GM19397 (cell line): ENCODE measurements at regions not wholly inside any gene's neighbourhood (a gene's known extent, or its start where the extent isn't known, plus 50 kb on each side); places are given as distances from the start of the nearest gene placed in this dataset.
"Not testable (repeated sequence)": the region's sequence is repeated elsewhere in the genome, so short reads cannot be mapped to it uniquely, and the experiment has no call there.

Experiments used
- ATAC-seq: cut with Tn5 transposase; IDR thresholded peaks from one replicate; pipeline ENCODE4 v1.9.1; 2021; ENCODE audit warnings: mild to moderate bottlenecking, moderate library complexity; ENCODE audit not compliant: unreplicated experiment

DNA sequence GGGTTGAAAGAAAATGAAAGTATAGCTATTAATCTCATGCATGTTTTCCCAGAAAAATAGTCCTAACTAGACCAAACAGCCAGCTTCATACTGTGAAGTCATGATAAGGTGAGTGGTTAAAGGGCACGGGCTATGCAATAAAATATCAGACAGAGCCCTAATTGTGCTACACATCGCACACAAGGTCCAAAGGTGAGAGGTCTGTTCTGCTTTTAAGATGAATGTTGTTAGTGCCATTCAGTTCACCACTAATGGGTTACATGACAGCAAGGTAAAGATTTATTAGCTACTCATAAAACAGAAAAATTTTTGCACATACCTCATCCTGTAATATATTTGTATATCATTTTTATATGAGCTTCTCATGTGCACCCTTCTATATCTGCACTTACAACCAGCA lies 105.0 kb upstream of the STK17B start:
- no peak for ATAC-seq

DNA sequence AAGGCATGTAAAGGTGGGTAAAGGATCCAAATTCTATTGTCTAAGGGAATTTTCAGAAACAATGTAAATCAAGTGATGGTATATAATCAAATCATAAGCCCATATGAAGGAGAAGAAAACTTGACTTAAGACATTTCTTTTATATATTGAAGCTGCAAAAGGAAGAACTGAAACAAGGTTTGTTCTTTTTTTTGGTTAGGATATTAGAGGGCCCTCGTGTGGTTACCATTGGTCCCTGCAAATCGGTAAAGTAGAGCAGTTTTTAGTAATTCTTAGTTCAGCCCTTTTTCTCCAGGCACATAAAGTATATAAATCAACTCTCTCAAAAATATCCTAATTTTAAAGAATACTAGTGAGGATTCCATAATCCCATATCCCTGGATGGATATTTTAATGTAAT lies 105.6 kb upstream of the STK17B start:
- no peak for ATAC-seq

DNA sequence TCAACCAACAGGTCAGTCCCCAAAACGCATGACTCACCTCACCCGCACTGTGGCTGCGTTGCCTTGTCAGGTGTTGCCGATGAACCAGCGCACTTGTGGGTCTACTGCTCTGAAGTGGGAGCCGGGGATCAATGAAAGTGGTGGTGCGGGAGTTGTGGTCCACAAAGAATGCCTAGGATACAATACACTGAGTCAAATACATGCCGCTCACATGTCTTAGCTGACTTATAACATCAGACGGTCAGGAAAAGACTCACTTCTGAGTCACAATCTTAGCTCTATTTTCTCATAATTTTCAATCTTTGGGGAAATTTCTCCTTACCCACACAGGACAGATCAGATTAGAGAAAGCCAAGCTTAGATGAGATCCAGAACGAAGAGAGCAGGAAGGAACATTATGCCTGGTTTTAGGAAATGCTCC lies 107.1 kb upstream of the STK17B start:
- no peak for ATAC-seq

DNA sequence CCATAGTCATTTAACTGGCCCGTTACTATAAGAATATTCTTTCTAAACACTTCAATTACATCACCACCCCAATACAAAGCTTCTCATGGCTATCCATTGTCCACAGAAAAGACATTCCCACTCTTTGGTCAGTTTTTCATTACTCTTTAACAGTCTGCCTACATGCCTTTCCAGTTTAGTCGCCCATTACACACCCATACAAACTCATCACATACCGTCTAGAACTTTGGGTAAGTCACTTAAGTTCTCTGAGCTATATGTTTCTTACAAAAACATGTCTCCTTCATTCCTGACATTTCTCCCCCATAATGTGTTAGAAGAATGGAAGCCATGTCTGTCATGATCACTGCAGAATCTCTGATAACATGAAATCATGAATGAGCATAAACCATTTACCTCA lies 108.2 kb upstream of the STK17B start:
- no peak for ATAC-seq

DNA sequence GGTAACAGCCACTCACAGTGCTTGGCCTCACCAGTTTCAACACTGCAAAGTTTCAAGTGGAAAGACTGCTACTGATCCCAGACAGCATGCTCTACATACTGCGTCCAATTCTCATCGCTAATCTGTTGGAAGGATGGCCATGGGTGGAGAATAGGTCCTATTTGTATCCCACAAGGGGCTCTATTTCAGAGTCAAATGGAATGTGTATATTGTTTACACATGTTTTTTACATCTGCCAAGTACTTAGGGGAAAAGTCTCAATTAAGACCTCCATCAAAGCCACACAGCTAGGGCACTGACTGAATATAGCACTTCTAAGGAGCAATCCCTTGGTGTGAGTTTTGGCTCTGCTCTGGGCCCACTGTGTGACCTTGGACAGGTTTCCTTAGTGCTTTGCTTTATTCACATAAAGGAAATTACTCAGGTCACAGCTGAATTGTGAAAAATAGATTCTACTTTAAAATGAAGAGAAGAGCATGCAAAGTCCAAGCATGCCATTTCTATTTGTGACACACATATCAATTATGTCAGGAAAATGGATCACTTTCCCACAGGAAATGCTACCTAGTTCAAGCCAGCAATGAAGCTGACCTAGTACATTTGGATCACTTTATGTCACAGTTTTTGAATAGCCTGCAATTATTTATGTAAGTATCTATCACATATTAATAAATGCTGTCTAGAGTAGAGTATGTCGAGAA lies 112.9 kb upstream of the STK17B start:
- ATAC-seq, result no peak

DNA sequence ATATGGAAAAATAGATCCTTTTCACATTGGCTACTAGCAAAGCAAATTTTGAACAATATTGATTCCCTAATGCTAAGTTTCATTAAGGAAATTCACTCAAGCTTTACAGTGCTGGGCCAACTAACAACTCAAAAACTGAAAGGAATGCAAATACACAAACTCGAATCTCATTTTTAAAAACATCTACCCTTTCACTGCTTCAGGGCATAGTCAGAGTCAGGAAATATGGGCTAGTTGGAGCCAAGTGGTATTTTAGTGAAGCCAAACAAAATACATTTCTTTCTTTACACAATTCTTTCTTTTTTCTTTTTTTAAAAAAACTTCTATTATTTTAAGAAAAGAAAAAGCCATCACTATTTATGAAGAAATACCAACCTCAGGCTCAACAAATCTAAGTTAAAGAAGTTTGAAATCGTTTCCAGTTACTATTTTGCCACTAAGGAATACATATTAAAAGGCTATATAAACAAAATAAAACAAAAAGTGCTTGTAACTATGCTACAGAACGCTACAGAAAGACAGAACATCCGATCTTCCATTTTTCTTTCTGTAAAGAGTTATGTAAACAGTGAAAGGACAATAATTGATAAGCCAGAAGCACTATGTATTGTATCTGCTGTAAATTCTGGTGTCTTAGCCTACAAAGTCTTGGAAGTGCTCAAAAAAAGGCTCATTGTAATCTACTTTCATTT lies 113.6 kb upstream of the STK17B start:
- no peak for ATAC-seq

DNA sequence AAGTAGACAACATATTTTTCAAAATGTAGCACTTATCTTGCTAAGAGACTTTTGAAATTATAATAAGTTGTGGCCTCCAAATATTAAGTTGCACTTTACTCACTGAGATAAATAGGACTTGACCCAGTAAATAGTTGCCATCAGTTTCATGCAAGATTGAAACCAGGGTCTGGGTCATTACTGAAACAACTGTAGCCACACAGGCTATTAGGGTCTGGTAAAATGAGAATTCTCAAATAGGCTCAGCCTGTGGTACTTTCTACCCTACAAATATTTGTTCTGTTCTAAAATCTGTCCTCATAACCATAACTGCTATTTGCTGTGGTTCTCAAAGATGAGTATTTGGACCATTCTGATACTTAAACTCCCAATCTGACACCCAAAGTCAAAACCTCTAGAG lies 115.4 kb upstream of the STK17B start:
- ATAC-seq, result no peak

DNA sequence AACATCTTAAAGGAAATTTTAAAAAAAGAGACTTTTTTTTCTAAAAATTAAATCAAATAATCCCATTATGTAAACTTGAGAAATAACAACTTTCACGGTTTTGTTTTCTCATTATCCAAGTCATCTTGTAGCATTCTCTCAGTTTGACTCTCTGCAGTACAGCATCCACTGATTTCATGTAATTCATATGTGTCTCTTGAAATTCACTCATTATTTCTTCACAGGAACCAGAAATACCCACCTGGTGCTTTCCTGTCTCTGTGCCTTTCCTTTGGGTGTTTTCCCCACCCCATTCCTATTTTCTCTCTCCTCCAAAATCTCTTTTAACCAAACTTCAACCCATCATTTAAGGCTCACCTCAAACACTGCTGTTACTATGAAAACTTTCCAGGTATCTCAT lies 116.1 kb upstream of the STK17B start:
- no peak for ATAC-seq

DNA sequence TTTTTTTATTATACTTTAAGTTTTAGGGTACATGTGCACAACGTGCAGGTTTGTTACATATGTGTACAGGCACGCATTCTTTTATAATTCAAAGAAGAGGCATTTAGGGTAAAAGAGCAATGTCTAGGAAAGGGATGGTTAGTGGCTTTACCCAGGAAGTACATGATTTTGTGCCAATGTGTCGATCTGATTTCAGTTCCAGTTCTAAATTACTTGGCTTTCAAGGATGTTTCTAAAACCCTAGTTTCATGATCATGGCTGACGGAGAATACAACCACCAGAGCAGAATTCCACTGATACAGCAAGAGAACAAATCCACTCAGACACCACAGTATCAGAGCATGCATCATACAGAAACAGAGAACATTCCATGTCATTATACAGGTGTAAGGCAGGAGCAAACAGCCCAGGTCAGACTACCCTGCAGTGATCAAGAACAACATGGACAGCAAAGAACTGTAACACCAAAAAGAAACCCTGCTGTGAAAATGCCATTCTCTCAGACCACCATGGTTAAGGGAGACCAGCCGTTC lies 116.7 kb upstream of the STK17B start:
- no peak for ATAC-seq

DNA sequence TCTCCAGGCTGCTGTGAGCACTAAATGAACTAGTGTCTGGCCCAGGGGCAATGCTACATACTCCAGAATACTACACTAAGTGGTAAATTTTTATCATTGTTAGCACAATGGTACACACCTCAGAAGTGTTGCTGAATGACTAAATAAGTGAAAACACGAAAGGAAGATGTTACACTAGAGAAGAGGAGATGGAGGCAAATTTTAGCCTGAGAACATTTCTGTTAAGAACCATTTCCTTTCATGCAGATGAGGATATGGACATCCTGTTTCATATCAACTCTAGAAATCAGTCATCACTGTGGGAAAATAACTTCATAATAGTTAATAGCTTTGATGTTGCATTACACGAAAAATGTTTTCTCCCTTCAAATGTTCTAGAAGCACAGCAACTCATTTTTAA lies 117.6 kb upstream of the STK17B start:
- no peak for ATAC-seq

DNA sequence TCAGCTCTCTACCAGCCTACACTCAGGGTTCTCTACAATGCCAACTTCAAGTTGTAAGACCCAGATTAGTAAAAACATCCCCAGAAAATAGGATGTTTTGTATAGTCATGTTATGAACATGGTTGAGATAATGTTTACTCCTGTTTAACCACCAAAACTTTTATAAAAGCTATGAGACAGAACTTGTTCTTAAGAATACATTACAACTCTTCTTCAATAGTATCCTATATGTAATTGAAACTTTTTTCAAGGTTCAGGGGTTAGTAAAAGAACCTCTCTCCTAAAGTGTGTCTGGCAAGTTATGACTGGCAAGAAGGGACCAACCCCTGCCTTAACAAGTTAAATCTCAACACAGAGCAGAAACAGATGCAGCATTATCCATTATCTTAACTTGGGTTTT lies 118.8 kb upstream of the STK17B start:
- no peak for ATAC-seq

DNA sequence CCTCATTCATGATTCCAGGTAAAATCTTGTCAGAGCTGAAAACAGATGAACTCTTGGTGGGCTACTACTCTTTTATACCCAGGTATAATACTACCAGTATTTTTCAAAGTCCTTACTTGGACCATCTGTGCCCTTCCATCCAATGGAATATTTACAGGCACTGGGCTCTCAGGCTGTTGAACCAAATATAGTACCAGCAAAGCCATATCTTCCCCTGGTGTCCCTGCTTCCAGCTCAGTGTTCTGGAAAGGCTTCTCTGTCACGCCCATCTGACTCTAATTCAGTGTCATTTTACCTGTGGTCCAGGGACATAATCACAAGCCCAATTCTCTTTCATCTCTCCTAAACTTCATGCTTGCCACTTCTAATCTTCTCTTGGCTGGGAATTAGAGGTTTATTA lies 119.2 kb upstream of the STK17B start:
- ATAC-seq, result no peak

DNA sequence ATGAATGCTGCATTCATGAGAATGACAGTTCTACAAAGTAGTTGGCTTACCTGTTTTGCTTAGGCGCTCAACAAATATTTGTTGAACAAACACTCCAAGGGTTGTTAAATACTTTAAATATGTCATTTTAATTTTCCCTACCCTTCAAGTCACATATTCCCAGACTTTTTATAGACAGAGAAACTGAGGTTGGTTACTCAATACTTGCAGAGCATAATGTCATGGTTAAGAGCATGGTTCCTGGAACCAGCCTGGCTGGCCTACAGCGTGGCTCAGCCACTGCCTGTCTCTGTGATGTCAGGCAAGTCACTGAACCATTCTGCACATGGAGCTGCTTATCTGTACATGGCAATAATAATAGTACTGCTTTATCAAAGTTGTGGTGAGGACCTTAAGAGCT lies 120.0 kb upstream of the STK17B start:
- ATAC-seq, result peak; percentile 15

DNA sequence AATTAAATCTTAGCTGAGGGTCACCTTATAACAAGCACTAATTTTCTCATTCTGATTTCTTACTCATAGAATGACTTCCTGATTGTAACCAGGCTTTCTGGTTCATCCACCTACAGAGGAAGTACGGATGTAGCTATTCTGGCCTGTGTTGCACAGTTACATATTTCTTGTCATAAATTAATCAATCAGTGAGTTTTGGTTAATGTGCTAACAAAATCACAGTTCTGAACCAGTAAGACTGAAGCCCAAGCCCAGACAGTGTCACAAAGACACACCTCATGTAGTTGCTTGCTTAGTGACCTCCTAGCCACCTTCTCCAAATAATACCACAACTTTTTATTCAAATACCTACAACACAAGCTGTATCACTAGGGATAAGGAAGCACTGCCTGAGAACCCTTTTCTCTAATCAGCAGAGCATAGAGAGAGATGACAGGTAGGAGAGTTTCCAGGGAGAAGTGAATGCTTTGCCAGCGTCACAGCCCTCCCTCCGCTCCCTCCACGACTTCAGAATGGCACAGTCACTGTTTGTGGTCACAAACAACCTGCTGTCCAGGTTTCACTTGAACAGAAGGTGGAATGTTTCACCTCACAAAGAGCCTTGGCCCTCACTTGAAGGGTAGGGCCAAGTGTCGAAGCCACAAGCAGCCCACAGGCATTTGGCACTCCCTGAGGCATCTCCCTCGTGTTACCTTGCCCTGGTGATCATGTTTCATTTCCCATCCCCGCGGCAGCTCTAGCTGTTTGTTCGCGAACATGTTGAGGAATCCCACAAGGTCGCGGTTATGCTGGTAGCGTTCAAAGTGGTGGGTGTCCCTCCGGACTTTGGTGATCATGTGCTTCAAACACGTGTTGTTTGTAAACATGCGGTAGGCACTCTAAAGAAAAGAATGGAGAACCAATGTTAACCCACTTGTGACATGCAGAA lies 120.8 kb upstream of the STK17B start:
- ATAC-seq, result peak; percentile 41

DNA sequence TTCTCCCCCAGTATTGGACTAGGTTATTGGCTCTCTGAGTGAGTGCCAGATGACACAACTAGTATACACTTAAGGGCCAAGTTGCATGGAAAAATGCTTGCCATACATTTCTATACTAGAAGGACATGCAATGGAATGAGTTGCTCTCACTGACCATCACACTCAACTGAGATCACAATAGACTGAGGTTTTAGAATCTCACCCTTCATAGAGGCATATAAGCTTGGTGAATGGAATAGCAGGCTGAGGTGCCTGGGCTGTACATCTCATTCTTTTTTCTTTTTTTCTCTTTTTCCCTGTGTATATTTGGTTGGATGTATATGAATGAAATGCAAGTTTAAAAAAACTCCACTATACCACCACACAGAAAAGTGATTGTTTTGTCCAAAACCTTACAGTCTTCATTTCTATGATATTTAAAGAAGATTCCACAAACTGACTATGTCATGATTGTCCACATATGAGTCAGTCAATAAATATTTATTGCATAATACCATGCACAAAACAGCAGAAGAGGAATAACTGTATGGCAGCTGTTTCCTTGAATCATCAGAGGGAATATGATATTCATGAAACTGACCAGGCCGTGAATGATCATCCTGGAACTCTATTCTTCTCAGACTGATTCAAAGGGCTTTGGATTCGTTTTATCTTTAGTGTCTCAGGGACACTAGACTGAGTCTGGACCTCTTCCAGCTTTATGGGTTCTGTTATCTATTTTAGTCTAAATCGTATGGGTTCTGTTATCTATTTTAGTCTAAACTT lies 122.6 kb upstream of the STK17B start:
- ATAC-seq, result no peak

DNA sequence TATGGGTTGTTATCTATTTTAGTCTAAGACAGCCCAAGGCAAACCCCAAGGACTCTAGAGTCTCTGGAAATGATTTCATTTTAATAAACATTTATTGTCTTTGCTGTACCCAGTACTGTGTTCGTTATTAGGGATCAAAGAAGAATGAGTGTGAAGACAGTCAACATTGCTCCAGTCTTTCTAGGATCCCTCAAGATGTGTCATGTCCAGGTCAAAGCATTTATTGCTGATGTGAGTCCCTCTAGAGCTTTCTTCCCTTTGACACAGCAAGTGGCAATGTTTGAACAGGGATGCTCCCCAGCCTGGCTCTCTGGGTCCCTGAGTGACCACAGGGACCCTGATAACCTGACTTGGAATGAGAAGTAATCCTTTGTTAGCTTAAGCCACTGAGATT lies 123.1 kb upstream of the STK17B start:
- ATAC-seq, result no peak

DNA sequence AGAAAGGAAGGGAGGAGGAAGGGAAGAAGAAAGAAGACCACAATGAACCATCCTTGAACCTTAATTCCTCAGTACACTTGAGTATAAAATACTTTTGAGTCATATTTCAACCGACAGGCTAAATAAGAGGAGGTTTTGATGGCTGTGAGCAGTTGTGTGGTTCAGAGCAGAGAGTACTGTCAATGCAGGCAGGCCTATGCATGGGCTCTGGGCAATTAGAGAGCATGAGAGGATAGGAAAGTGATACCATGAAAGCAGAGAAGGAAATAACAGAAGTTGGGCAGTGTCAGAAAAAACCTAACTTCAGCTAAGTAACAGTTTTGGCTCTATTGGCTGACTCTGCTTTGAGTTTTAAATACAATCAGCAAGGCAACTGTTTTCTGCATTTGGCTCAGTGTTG lies 123.6 kb upstream of the STK17B start:
- no peak for ATAC-seq

DNA sequence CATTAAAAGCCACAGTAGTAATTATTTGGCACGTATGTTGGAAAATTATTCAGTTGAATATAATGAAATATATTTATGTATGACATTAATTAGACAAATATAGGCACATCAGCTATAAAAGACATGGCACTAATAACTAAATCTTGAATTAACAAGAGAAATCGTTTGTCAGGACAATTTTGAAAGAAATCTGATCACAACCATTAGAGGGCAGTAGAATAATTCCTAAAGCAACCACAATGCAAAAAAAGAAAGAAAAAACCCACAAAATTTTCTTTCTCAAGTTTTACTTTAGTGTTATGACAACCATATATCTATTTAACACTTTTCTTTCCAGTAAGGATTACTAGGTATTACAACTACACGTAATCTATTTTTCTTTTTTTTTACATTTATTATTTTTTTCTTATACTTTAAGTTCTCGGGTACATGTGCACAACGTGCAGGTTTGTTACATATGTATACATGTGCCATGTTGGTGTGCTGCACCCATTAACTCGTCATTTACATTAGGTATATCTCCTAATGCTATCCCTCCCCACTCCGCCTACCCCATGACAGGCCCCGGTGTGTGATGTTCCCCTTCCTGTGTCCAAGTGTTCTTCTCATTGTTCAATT lies 126.8 kb upstream of the STK17B start:
- ATAC-seq, result not testable (repeated sequence)

DNA sequence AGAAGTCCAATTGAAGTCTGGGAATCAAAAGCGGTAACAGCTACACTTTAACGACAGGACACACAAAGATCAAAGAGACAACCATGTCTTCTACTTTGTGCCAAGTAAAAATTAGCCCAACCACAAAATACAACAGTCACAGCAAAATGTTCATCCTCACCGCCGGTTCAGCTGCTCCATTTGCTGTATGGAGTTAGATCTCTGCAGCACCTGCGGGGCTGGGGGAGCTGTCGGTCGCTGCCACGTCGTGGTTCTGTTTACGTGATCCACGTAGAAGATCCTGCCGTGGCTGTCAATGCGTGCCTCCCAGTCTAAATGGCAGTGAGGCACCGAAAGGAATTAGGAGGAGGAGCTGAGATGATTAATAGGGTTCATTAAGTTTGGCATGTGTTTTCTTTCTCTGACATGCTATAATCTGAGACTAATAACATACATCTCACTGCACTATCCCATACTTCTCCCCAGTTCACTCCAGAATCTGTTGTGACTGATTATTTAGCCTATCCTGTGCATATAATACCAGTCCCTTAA lies 136.5 kb upstream of the STK17B start:
- ATAC-seq, result no peak

DNA sequence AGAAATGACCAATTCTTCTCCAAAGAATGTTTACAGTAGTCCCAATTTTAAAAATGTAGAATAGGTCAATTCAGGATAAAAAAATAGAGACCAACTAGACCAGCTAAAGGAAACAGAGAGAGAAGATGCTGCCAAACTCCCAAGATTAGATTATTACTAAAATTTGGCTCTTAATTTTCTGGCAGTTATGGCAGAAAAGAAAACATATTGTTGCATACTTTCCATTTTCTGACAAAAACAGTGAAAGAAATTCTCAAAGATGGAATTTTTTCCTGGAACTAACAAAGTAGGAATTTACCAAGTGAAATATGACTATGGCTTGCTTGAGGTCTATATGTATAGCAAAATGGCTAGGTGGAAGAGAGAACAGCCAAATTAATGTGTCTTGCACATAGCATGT lies 138.3 kb upstream of the STK17B start:
- no peak for ATAC-seq
